ENCODE measurements at regions not wholly inside any gene's neighbourhood (a gene's known extent, or its start where the extent isn't known, plus 50 kb on each side); places are given as distances from the start of the nearest gene placed in this dataset.

DNA sequence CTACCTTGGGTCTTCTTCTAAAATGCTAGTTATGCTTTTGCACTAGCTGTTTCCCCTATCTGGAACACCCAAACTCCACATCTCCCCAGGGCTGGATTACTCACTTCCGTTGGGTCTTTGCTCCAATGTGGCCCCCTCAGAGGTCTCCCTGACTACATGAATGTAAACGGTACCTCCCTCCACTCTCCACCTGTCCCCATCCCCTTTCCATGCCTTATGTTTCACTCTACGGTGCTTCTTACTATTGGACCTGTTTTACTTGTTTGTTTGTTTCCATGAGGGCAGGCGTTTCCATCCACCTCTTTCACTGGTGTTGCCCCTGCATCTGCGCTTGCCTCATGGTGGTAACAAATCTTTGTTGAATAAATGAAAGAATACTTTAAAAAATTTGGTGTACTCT, 256.4 kb downstream of the SNAPC1 start:
- DNase-seq (ENCODE audit: low spot score) = no peak
- in situ Hi-C loops (cut with MboI; ENCODE audit: low sequenced_read_pairs, unreplicated experiment) = no loop called here
- no peak for TF ChIP-seq CTCF (IDR thresholded peaks at IDR 0.05; ENCODE audit: borderline replicate concordance, control extremely low read depth, extremely low read depth, insufficient read depth, missing control alignments)

GRCh38 chr14:62027958-62028357, 265.7 kb downstream of the SNAPC1 start:
- no peak for DNase-seq (ENCODE audit: low spot score)
- no peak for TF ChIP-seq CTCF (IDR thresholded peaks at IDR 0.05; ENCODE audit: borderline replicate concordance, control extremely low read depth, extremely low read depth, insufficient read depth, missing control alignments)
- in situ Hi-C loops (cut with MboI; ENCODE audit: low sequenced_read_pairs, unreplicated experiment) = no loop called here

DNA sequence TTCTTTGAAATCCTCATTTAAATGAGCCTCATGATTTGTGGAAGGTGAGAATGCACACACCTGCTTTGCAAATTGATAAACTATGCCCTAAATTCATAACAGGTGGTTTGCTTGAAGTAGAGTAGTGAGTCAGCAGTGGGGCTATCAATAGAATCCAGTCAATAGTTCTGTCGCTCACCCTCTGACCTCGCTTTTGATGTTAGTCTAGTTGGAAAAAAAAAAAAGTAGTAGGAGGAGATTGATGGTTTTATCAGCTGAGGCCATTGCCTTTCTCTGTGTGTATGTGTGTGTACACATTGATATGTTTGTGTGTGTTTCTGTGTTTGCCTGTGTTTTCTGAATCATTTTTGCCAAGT, 267.3 kb downstream of the SNAPC1 start:
- no peak for TF ChIP-seq CTCF (IDR thresholded peaks at IDR 0.05; ENCODE audit: borderline replicate concordance, control extremely low read depth, extremely low read depth, insufficient read depth, missing control alignments)
- no peak for DNase-seq (ENCODE audit: low spot score)
- in situ Hi-C loops (cut with MboI; ENCODE audit: low sequenced_read_pairs, unreplicated experiment) = no loop called here

- no peak for TF ChIP-seq CTCF (IDR thresholded peaks at IDR 0.05; ENCODE audit: borderline replicate concordance, control extremely low read depth, extremely low read depth, insufficient read depth, missing control alignments)
- no peak for DNase-seq (ENCODE audit: low spot score)
- in situ Hi-C loops (cut with MboI; ENCODE audit: low sequenced_read_pairs, unreplicated experiment) = no loop called here
Measured at GRCh38 chr14:62030387-62030786, 268.2 kb downstream of the SNAPC1 start.

- DNase-seq (ENCODE audit: low spot score) = no peak
- in situ Hi-C loops (cut with MboI; ENCODE audit: low sequenced_read_pairs, unreplicated experiment) = no loop called here
- TF ChIP-seq CTCF (IDR thresholded peaks at IDR 0.05; ENCODE audit: borderline replicate concordance, control extremely low read depth, extremely low read depth, insufficient read depth, missing control alignments) = no peak
Measured at GRCh38 chr14:62031504-62031903, 269.3 kb downstream of the SNAPC1 start.

DNA sequence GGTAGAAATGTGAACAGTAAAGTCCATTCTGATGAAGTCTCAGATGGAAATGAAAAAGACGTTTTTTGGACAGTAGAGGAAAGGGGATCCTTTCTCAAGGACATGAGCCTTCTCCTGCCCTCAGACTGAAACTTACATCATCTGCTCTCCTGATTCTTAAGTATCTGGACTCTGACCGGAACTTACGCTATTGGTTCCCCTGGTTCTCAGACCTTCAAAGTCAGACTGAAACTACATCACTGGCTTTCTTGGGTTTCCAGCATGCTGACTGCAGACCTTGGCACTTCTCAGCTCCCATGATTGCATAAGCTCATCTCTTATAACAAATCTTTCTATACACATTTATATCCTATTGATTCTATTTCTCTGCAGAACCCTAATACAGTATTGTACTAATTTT, 291.0 kb downstream of the SNAPC1 start:
- no peak for TF ChIP-seq CTCF (IDR thresholded peaks at IDR 0.05; ENCODE audit: borderline replicate concordance, control extremely low read depth, extremely low read depth, insufficient read depth, missing control alignments)
- in situ Hi-C loops (cut with MboI; ENCODE audit: low sequenced_read_pairs, unreplicated experiment) = no loop called here
- DNase-seq (ENCODE audit: low spot score) = peak; percentile 39

- in situ Hi-C loops (cut with MboI; ENCODE audit: low sequenced_read_pairs, unreplicated experiment) = no loop called here
- no peak for DNase-seq (ENCODE audit: low spot score)
- TF ChIP-seq CTCF (IDR thresholded peaks at IDR 0.05; ENCODE audit: borderline replicate concordance, control extremely low read depth, extremely low read depth, insufficient read depth, missing control alignments) = no peak
Measured at GRCh38 chr14:62056789-62057188, 294.6 kb downstream of the SNAPC1 start.

Data from GM13976 (cell line).